HepG2 (cell line): ENCODE measurements at regions not wholly inside any gene's neighbourhood (a gene's known extent, or its start where the extent isn't known, plus 50 kb on each side); places are given as distances from the start of the nearest gene placed in this dataset.

Experiments
- ATAC-seq: fragments of 200-7000 bp; cut with Tn5 transposase; 3 replicates; pipeline ENCODE4 v1.9.1; 2020; ENCODE audit warnings: mild to moderate bottlenecking, moderate library complexity
- BruUV-seq: library from RNA; stranded (reverse); fragments of 400-500 nt; replicated peaks from 2 replicates; lab custom pipeline; 2021; lab: Mats Ljungman, UMichigan
- CTCF ChIA-PET: fragments of 300-600 bp; formaldehyde crosslinking; extraction: SDS; loops from one replicate; lab custom pipeline; 2021; ENCODE audit warnings: low total read pairs, inconsistent platforms, low intra/inter-chr PET ratio; lab: Yijun Ruan, JAX
- POLR2A ChIA-PET: fragments of 350-600 bp; sonication (Branson Sonifier 250); formaldehyde crosslinking; loops from one replicate; lab custom pipeline; 2020; ENCODE audit warnings: antibody characterized with exemption, inconsistent platforms; lab: Yijun Ruan, JAX
- DNase-seq: peaks from one replicate; pipeline ENCODE4 v3.0.0-alpha.2; 2015; ENCODE audit warnings: low spot score
- FAIRE-seq: peaks from 3 replicates; lab custom pipeline; 2011; peaks lifted over from hg19 to GRCh38; lab: Jason Lieb, UNC
- H2AFZ ChIP-seq: one replicate; pipeline ENCODE4 v1.6.1; 2011; ENCODE audit warnings: low read length, inconsistent platforms
- H3K27ac ChIP-seq: fragments of 300-600 bp; 3 replicates; pipeline ENCODE4 v1.8.0; 2011; ENCODE audit warnings: mixed run types, mild to moderate bottlenecking, mixed read lengths, low read length, inconsistent platforms; ENCODE audit not compliant: insufficient read depth; ENCODE audit errors: extremely low read length
- H3K27me3 ChIP-seq, 2 experiments: fragments of 200-600 bp in 1 of 2; 2 replicates in 1 of 2; 3 replicates in 1 of 2; pipeline versions ENCODE4 v1.6.0 to v1.8.0; 2011; ENCODE audit warnings: low read length in 2 of 2, mild to moderate bottlenecking in 2 of 2, moderate library complexity in 2 of 2, inconsistent platforms in 1 of 2; ENCODE audit not compliant: insufficient read depth in 2 of 2, control insufficient read depth in 1 of 2
- H3K36me3 ChIP-seq, 2 experiments: fragments of 200-600 bp in 1 of 2; replicated peaks in 1 of 2; 2 replicates in 1 of 2; 3 replicates in 1 of 2; pipeline versions ENCODE4 v1.5.1 to v1.8.0; 2011; ENCODE audit warnings: low read length in 2 of 2, inconsistent platforms in 1 of 2; ENCODE audit not compliant: insufficient read depth in 2 of 2, control insufficient read depth in 1 of 2
- H3K4me1 ChIP-seq: 2 replicates; pipeline ENCODE4 v1.5.1; 2012; ENCODE audit warnings: low read length, inconsistent platforms; ENCODE audit not compliant: insufficient read depth
- H3K4me2 ChIP-seq: 2 replicates; pipeline ENCODE4 v1.6.0; 2011; ENCODE audit warnings: low read depth, low read length, inconsistent platforms
- H3K4me3 ChIP-seq, 3 experiments: fragments of 200-600 bp in 1 of 3; sonication (generic), shearing (Covaris generic) in 1 of 3; replicated peaks in 1 of 3; 2 replicates each; pipeline ENCODE4 v1.5.1; 2011 to 2016; ENCODE audit warnings: low read length in 3 of 3, inconsistent platforms in 2 of 3, low read depth in 2 of 3, mild to moderate bottlenecking in 2 of 3, control low read depth in 1 of 3, mixed read lengths in 1 of 3; ENCODE audit not compliant: insufficient read depth in 1 of 3
- H3K79me2 ChIP-seq: one replicate; pipeline ENCODE4 v1.6.1; 2011; ENCODE audit warnings: low read length, inconsistent platforms; ENCODE audit not compliant: insufficient read depth
- H3K9ac ChIP-seq: 2 replicates; pipeline ENCODE4 v1.6.0; 2011; ENCODE audit warnings: mild to moderate bottlenecking, low read depth, low read length, inconsistent platforms; ENCODE audit not compliant: insufficient read depth
- H3K9me3 ChIP-seq: 2 replicates; pipeline ENCODE4 v1.5.1; 2012; ENCODE audit warnings: mild to moderate bottlenecking, low read length
- H4K20me1 ChIP-seq: 2 replicates; pipeline ENCODE4 v1.6.0; 2011; ENCODE audit warnings: inconsistent platforms, mild to moderate bottlenecking, low read length, moderate library complexity; ENCODE audit not compliant: insufficient read depth
- MAFF ChIP-seq: IDR thresholded peaks from 2 replicates; pipeline ENCODE4 v1.6.1; 2011; ENCODE audit warnings: low read depth, low read length, improper control_type of control experiment
- MAFK ChIP-seq, 2 experiments: IDR thresholded peaks in 1 of 2; conservative IDR thresholded peaks in 1 of 2; 2 replicates each; pipeline ENCODE4 v1.6.1; 2011; ENCODE audit warnings: improper control_type of control experiment in 2 of 2, low read length in 2 of 2
- NFRKB ChIP-seq: fragments of 450-650 bp; IDR thresholded peaks from 2 replicates; pipeline ENCODE4 v1.6.1; 2017
- SOX13 ChIP-seq, 3 experiments: fragments of 450-650 bp in 1 of 3; sonication (generic) in 1 of 3; formaldehyde crosslinking in 1 of 3; IDR thresholded peaks in 2 of 3; conservative IDR thresholded peaks in 1 of 3; 2 replicates each; pipeline versions ENCODE4 v1.5.0 to v1.6.1; 2016 to 2020; ENCODE audit warnings: antibody characterized with exemption in 1 of 3, mild to moderate bottlenecking in 1 of 3, missing compliant biosample characterization in 1 of 3, missing genetic modification reagents in 1 of 3, moderate library complexity in 1 of 3
- ZNF446 ChIP-seq: sonication (generic); formaldehyde crosslinking; IDR thresholded peaks from 2 replicates; pipeline ENCODE4 v1.5.0; 2020; ENCODE audit warnings: mild to moderate bottlenecking, missing genetic modification reagents
- WGBS: methylation state at CpG from one replicate; pipeline ENCODE4 v1.1.6; 2017; ENCODE audit warnings: low lambda C conversion rate; 5-methylcytosine and 5-hydroxymethylcytosine counted together
- in situ Hi-C: cut with HindIII; loops from 2 replicates; pipeline ENCODE4 v1.10.0; 2017; ENCODE audit warnings: low pct_unique_long_range_greater_than_20kb; ENCODE audit not compliant: extremely low pct_ligation_motif_present
- intact Hi-C: fragments of 100-400 bp; cut with micrococcal nuclease; formaldehyde crosslinking; loops from one replicate; pipeline ENCODE4 v1.10.0; 2022; ENCODE audit not compliant: unreplicated experiment

- FAIRE-seq, result no peak
- BruUV-seq, result no TSS peak
- Histone ChIP-seq H3K36me3 (no peaks in the 10 kb centered on the region), H3K4me2 (no peak overlapping the region), H2AFZ (no peak overlapping the region), H3K27ac (no peak overlapping the region), H3K27me3 (no peaks in the 10 kb centered on the region), H3K9ac (no peak overlapping the region), H3K79me2 (no peaks in the 10 kb centered on the region), H4K20me1 (no peaks in the 10 kb centered on the region), H3K9me3 (no peaks in the 10 kb centered on the region), H3K4me1 (no peaks in the 10 kb centered on the region), H3K4me3 (no peak overlapping the region)
- ChIA-PET POLR2A (no interaction called here), CTCF (no interaction called here)
- ATAC-seq, result no peak
- in situ Hi-C loops (no loop called here), intact Hi-C loops (no loop called here)
- no peak for TF ChIP-seq SOX13 (IDR thresholded peaks at IDR 0.05)
- TF ChIP-seq SOX13 (CRISPR knock-in tag; conservative IDR thresholded peaks at IDR 0.05 in 1 of 2, IDR thresholded peaks at IDR 0.05 in 1 of 2), result peak in 1 of 2 experiments; percentile 43; a peak in 2 of 4 replicates
- no peak for TF ChIP-seq NFRKB
- WGBS, result 0% methylated on average over 4 of the region's 4 CpGs
- peak; percentile 1 for DNase-seq
These were observed 338.9 kb upstream of the MAP3K7 start for GRCh38 chr6:90925726-90926125.

- H3K4me1 ChIP-seq, result no peaks in the 10 kb centered on the region
- in situ Hi-C loops, result no loop called here
- no peak for ATAC-seq
- H3K27ac ChIP-seq, result no peak overlapping the region
- H3K79me2 ChIP-seq, result no peaks in the 10 kb centered on the region
- H3K4me2 ChIP-seq, result no peak overlapping the region
- H3K4me3 ChIP-seq, result no peak overlapping the region
- CTCF ChIA-PET, result no interaction called here
- TF ChIP-seq ZNF446 (CRISPR knock-in tag), result no peak
- TF ChIP-seq MAFK (conservative IDR thresholded peaks at IDR 0.05 in 1 of 2, IDR thresholded peaks at IDR 0.05 in 1 of 2; ENCODE audit: low read length in 2 of 2), result peak; percentile 82 to 90
- TF ChIP-seq MAFF, result peak; percentile 87
- H3K27me3 ChIP-seq, result no peaks in the 10 kb centered on the region
- no peaks in the 10 kb centered on the region for H3K36me3 ChIP-seq
- H4K20me1 ChIP-seq, result no peaks in the 10 kb centered on the region
- no peaks in the 10 kb centered on the region for H3K9me3 ChIP-seq
- H3K9ac ChIP-seq, result no peak overlapping the region
- H2AFZ ChIP-seq, result no peak overlapping the region
- POLR2A ChIA-PET, result no interaction called here
- intact Hi-C loops, result no loop called here
- no peak for FAIRE-seq
- 0% methylated on average over 1 of the region's 1 CpG for WGBS
- BruUV-seq, result no TSS peak
- no peak for DNase-seq
These were observed 335.5 kb upstream of the MAP3K7 start for GRCh38 chr6:90922325-90922724.
